ENCODE measurements at regions not wholly inside any gene's neighbourhood (a gene's known extent, or its start where the extent isn't known, plus 50 kb on each side); places are given as distances from the start of the nearest gene placed in this dataset.

DNA sequence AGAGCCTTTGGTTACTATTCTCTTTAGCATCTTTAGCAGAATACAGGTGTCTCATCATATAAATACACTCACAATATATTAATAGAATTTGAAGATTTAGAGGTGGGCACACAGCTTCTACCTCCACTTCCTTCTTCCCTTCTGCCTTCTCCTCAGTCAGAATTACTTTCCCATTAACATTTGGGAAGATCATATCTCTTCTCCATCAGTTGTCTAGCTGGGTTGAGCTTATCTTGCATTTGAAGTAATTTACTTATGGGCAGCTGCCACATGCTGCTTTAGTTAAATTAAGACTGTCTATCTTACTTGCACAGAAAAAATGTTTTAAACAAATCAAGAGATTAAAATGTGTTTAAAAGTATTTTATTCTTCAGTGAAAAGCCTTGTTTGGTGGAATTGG is 110.1 kb upstream of the ASIC2 start:
- in situ Hi-C loops (cut with HindIII; ENCODE audit: low sequenced_read_pairs) = no loop called here

DNA sequence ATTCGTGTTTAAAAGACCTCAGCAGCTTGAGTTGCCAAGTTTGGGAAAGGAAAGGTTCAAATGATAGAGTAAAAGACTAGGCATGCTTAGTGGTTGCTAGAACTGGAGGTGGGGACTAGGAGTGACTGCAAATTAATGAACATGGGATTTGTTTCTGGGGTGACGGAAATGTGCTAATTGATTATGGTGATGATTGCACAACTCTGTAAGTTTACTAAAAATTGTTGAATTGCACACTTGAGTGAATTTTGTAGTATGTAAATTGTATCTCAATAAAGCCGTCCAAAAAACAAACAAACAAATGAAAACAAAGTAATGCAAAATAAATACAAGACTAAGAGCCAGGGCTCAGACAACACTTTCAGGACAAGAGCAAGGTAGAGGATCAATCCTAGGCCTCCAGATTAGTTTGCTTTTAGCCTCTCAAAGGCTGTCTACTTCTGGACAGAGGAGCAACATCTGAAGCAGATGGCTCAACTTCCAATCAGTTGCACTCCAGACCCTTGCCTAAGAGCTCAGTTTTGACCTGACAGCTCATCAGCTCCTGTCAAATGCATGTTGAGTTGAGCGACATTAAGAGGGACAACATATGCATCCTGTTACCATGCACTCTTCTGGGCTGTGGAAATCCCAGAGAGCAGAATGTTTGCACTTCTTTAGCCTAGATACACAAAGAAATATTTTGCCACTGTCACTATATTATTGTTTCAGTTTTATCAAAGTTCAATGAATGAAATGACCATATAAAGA is 111.2 kb upstream of the ASIC2 start:
- in situ Hi-C loops (cut with HindIII; ENCODE audit: low sequenced_read_pairs) = no loop called here

DNA sequence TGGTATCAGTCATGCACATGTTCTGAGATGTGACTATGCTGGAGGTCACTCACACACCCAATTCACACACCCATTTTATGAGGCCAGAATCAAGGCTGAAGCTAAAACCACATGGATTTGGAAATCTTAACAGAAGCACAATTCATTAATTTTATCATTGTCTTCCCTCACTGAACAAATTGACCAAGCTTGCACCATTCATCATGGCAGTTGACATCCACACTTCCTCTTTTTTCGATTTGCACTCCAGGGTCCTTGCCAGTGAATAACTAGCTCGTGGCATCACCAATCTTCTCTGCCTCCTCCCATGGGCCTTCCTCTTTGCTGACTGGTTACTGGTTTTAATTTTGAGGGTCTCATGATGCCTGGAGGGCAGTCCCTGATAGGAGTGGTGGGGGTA is 123.0 kb upstream of the ASIC2 start:
- in situ Hi-C loops (cut with HindIII; ENCODE audit: low sequenced_read_pairs) = no loop called here

DNA sequence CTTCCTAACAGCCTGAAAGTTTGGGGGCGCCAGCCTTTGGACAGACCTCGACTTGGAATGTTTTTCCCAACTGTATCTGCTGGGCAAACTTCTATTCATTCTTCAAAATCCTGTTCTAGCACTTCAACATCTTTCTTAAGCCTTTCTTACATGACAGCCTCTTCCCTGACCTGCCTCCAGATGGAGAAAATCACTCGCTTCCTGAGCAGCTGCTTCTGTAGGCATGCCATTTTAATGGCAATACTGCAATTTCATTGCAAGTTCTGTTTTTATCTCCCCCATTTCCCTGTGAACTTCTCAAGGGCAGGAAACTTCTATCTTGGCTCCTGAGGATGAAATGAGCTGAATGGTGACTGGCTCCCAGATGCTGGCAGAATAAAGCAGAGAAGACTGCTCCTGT is 128.8 kb upstream of the ASIC2 start:
- in situ Hi-C loops (cut with HindIII; ENCODE audit: low sequenced_read_pairs) = no loop called here

DNA sequence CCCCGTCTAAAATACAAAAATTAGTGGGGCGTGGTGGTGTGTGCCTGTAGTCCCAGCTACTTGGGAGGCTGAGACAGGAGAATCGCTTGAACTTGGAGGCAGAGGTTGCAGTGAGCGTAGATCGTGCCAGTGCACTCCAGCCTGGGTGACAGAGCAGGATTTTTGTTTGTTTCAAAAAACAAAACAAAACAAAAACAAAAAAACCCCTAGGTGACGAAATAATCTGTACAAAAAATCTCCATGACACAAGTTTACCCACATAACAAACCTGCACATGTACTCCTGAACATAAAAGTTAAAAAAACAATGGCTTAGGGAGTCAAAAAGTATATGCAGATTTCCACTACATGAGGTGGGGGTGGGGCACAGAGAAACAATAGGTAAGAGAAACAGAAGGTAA is 140.5 kb upstream of the ASIC2 start:
- in situ Hi-C loops (cut with HindIII; ENCODE audit: low sequenced_read_pairs) = no loop called here

DNA sequence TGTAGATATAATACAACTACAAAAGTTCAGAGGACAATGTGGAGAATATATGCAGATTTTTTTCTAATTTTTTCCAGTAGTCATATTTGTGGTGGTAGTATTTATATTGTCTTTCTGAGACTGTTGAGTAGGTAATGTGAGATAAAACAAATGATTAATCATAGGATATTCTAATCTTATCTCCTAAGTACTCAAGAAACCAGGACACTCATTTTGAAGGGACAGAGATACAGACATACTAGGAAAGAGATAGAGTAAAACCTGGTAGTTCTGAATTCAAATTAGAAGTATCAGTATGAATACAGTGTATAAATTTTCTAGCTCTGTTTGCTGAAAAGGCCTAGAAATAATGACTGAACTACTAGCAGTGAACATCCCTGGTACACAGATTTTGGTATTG is 141.7 kb upstream of the ASIC2 start:
- in situ Hi-C loops (cut with HindIII; ENCODE audit: low sequenced_read_pairs) = no loop called here

DNA sequence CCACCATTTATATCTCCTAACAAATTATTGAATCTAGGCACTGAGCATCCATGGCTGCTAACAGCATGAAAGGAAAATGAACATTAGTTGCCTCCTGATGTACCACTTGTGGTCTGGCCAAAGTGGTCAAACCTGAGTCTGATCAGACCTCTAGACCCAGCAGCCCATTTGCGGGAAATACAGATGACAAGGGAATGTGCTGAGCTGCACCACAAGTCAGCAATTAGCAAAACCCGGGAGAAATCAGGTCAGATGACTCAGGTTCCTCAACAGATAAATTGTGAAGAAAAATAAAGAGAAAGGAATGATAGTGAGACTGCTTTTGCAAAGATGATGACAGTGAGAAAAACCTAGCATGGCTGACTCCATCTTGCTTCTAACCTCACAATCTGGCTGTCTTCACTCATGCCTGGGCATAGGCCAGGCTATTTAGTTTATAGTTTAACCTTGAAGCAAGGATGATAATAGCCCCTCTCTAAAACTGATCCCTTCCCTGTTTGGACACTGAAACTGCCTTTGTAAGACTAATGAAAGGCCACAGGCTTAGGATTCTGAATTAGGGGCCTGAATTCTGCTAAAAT is 142.7 kb upstream of the ASIC2 start:
- in situ Hi-C loops (cut with HindIII; ENCODE audit: low sequenced_read_pairs) = no loop called here

DNA sequence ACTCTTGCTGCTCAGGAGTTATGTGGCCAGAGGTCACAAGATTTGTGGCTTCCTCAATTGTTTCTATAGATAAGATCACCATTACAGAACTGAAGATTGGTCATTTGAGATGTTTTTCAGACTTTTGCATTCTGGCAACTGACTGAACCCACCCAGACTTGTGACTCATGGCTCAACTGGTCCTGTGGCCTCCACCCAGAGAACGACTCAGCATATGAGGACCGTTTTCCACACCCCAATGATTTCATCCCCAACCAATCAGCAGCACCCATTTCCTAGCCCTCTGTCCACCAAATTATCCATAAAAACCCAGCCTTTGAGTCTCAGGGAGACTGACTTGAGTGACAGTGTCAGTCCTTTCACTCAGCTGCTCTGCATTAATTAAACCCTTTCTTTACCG is 143.2 kb upstream of the ASIC2 start:
- in situ Hi-C loops (cut with HindIII; ENCODE audit: low sequenced_read_pairs) = no loop called here

DNA sequence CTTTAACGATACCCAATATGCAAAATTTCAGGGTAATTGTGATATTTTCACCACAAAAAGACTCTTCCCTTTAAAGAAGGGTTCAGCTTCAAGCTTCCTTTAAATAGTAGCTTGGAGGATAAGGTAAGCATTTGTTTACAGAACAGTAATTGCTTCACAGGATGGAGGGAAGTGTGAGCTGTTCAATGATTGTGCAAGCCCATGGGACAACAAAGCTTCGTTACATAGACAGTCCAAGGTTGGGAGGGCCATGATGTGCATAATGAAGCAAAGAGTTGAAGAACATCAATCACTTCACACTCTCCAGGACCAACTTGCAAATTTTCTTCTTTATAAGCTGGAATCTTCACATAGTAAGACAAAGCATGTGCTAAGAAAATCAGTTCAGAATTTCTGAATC is 145.0 kb upstream of the ASIC2 start:
- in situ Hi-C loops (cut with HindIII; ENCODE audit: low sequenced_read_pairs) = no loop called here

DNA sequence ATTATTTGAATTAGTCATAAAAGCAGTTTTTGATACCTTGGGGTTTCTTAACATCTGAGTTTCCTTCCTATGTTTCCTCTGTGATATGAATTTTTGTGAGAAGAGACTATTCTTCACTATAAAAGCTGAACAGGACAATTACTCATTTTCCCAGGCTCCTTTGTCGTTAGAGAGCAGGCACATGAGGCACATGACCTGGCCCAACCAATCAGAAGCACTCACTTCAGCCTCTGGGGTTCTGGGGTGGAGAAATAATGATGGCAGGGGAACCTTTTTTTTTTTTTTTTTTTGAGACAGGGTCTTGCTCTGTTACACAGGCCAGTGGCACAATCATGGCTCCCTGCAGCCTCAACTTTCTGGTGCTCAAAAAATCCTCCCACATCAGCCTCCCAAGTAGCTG is 145.5 kb upstream of the ASIC2 start:
- in situ Hi-C loops (cut with HindIII; ENCODE audit: low sequenced_read_pairs) = no loop called here

DNA sequence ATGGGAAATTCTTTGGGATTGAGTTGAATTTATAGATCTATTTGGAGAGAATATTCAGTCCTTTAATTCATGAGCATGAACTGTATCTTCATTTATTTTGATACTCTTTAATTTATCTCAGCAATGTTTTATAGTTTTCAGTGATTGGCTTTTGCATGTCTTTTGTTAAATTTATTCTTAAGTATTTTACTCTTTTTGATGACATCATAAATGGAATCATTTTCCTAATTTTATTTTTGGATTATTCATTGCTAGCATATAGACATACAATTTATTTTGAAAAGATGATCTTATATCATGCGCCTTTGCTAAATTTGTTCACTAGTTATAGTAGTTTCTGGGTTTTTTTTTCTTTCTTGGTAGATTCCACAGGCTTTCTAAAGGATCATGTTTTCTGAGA is 149.2 kb upstream of the ASIC2 start:
- in situ Hi-C loops (cut with HindIII; ENCODE audit: low sequenced_read_pairs) = no loop called here

DNA sequence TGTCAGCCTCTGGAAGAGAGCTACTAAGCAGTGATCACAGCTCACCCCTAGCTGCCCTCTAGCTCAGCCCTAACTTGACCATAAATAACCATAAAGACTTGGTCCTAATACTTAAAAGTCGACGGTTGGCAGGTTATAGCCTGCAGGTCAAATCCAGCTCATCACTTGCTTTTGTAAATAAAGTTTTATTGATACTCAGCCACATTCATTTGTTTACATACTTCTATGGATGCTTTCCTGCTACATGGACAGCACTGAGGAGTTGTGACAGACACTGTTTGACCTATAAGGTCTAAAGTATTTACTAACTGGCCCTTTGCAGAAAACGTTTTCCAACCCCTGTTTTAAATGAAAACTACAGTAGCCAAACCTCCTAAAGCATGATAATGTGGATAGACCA is 151.6 kb upstream of the ASIC2 start:
- in situ Hi-C loops (cut with HindIII; ENCODE audit: low sequenced_read_pairs) = no loop called here

DNA sequence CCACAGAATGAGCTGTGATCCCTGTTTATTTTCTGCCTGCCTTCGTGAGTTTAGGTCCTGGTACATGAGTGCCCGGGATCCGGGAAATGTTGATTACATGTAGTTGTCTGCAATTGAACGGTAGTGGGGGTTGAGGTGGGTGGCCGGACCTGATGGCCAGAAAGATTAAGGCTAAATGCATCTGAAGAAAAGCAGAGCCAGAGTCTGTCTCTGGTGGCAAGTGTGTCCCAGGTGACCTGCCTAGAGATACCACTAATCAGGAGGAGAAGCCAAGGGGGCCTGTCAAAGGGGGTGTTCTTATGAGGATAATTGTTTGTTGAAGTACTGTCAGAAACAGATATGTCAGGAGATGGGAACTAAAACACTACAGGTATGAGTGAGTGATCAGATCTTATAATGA is 154.0 kb upstream of the ASIC2 start:
- in situ Hi-C loops (cut with HindIII; ENCODE audit: low sequenced_read_pairs) = no loop called here

DNA sequence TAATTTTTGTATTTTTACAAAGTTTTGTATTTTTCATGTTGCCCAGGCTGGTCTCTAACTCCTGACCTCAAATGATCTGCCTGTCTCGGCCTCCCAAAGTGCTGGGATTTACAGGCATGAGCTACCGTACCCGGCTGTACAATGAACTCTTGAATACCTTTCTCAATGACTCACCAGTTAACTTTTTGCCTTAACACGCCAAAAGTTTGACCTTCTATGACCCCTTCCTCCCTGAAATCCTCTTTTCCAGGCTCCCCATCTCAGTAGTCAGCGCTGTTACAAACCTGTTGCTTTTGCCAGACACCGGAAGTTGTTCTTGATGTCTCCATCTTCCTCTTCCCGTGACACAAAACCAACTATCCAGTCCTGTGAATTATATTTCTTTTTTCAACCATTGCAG is 158.1 kb upstream of the ASIC2 start:
- in situ Hi-C loops (cut with HindIII; ENCODE audit: low sequenced_read_pairs) = loop anchor here (5.0 kb wide), 1 partner anchor 56 kb away; no protein-coding TSS in a partner anchor

DNA sequence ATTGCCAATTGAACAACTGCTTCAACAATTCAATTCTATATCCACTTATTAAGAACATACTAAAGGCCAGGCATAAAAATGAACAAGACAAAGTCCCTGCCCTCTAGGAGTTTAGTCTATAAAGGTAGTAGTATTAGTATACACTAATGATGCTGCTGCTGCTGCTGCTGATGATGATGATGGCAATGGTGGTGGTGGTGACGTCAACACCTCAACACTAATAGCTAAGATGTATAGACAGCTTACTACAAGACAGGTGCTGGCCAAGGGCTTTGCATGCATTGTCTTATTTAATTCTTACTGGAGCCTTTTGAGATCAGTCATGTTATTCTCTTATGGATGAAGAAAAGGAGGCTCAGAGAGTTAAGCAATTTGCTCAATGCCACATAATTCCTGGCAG is 164.4 kb upstream of the ASIC2 start:
- in situ Hi-C loops (cut with HindIII; ENCODE audit: low sequenced_read_pairs) = no loop called here

DNA sequence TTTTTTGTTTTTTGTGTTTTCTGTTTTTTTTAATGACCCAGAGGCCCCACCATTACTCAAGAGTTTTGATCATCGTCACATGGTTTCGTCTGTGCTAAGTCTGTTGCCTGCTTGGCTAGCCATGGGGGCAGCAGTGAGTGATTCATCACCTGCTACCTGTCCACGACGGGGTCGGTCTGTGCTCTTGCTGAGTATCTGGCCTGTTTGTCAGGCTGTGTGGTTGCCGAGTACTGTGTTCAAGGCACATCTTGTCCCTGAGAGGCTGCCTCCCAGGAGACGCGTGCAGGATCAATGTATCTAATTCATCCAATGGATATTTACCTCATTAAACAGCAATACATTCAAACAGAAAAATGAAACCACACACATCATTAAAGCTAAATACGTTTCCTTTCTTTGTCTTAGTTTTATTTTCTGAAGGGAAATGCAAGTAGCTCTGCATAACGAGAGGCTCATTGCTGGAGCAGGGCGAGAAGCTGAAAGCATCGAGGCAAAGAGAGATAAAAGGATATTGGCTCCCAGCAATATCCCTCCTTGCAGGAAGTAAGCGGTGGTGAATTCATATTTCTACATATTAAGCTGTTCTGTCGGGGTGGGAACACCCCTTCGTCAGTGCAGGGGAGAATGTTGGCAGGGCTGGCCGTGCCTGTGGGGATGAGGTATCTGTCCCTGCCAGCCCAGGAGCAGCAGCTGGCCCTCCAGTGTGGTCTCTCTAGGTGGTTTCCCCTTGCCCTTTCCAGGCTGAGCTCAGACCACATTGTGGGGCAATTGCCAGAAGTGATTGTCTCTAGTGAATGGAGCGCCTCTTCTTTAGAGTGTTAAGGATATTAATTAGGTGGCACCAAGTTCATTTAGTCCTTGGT is 166.2 kb upstream of the ASIC2 start:
- in situ Hi-C loops (cut with HindIII; ENCODE audit: low sequenced_read_pairs) = no loop called here

DNA sequence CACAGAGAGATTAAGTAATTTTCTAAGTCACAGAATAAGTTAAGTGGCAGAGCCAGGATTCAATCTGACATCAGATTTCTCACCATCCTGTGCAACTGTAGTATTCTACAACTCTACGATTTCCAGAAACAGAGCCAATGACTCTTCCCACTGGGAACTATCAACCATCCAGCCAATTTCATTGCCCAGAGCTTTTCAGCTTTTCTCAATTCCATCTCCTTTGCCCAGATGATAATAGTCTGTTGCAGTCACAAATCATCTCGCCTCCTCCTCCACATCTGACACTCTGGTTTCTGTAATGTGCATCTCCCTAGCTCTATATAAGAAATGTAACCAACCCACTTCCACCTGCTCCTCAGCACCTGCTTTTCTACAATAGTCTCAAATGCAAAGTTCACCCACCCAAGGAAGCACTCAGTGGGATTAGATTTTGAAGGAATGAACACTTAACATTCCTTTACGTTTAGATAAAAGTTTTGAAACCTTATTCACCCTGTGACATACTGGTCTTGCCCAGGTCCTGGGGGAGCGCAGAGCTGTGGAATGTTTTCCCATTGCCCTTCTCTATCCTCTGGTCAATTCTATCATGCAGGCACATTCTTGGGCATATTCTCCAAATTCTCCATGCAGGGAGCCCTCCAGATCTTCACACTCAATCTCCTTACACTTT is 167.8 kb upstream of the ASIC2 start:
- in situ Hi-C loops (cut with HindIII; ENCODE audit: low sequenced_read_pairs) = no loop called here

DNA sequence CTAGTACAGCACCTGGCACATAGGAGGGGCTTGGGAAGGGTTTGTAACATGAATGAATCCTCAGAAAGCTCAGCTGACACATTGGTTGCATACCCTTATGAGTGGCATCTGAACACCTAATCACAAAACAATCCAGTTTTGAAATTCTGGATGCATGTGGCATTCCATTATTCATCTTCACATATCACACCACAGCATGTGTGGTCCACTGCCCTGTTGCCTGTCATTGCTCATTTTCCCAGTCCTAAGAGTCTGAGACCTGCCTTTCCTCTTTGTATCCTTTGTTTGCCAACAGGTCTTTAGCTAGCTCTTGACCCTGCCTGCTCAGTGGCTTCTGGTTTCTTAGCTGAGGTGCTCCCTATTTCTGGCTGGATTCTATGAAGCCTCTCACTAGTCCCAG is 170.8 kb upstream of the ASIC2 start:
- in situ Hi-C loops (cut with HindIII; ENCODE audit: low sequenced_read_pairs) = no loop called here

DNA sequence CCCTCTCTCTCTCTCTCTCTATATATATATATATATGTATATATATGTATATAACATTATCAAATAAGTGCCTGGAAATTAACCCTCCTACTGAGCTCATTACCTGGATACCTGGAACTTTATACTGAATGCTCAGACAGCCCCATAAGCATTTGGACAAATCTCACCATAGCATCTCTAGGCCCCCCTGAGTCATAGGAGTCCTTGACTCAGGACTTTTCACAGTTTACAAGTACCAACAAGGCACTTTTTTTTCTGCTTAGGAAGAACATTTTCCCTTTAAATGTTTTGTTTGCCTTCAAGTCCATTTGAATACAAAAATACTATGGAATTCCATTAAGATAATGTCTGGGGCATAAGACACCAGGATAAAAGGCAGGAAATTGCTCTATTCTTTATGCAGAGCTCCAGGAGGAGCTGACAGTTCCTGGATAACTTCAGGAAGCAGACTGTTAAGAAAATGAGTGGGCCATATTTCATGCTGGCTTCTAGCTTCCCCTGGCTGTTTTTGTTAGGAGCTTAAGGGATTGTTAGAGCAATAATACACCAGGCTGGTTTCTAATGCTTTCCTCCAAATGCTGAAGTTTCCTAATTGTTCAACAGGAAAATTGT is 171.7 kb upstream of the ASIC2 start:
- in situ Hi-C loops (cut with HindIII; ENCODE audit: low sequenced_read_pairs) = no loop called here

DNA sequence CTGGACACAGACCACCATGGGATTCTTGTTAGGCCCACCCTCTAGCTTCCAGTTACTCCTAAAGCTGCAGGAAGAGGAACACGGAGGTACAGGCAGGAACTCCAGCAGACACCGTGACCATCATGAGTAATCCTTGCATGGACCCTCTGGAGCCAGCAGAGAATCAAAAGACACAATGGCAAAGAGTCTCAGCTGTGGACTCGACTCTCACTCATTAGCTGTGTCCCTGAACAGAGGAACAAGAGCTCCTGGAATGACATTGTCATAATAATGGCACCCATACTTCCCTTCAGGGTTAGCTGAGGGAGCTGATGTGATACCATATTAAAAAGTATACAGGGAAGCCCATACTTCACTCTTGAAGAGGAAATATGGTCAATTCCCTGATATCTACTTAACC is 176.3 kb upstream of the ASIC2 start:
- in situ Hi-C loops (cut with HindIII; ENCODE audit: low sequenced_read_pairs) = no loop called here

DNA sequence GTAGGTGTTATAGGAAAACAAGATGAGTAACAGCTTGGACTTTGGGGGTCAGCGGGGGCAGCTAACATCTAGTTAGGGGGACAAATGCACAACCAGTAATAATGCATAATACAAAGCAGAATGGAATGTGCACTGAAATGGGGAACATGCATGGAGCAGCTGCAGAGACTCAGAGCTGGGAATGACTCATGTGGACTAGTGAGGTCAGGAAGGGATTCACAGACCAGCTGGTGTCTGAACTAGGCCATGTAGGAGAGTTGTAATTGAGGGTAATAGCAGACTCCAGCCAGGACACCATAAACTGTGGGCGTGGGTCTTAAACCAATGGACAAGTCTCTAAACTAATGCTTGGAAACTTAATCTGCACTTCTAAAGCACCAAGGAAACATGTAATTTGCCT is 176.8 kb upstream of the ASIC2 start:
- in situ Hi-C loops (cut with HindIII; ENCODE audit: low sequenced_read_pairs) = no loop called here
